Nephron progenitor cell (in vitro differentiated cells): ENCODE measurements at regions not wholly inside any gene's neighbourhood (a gene's known extent, or its start where the extent isn't known, plus 50 kb on each side); places are given as distances from the start of the nearest gene placed in this dataset.
A peak's percentile ranks its signal among the peaks of the same experiment; 100 is the strongest.
"Not testable (repeated sequence)": the region's sequence is repeated elsewhere in the genome, so short reads cannot be mapped to it uniquely, and the experiment has no call there.

Experiments used
- DNase-seq: peaks from one replicate; pipeline ENCODE4 v3.0.0; 2021
- H3K27ac Mint-ChIP-seq: 2 replicates; pipeline ENCODE4 v1.8.0; 2021; ENCODE audit warnings: mild to moderate bottlenecking, moderate library complexity, mixed read lengths
- H3K27me3 Mint-ChIP-seq: 2 replicates; pipeline ENCODE4 v1.8.0; 2021; ENCODE audit warnings: mild to moderate bottlenecking, low read depth, mixed read lengths; ENCODE audit not compliant: poor library complexity
- H3K36me3 Mint-ChIP-seq: 2 replicates; pipeline ENCODE4 v1.8.0; 2021; ENCODE audit warnings: low read depth, mixed read lengths
- H3K4me1 Mint-ChIP-seq: 2 replicates; pipeline ENCODE4 v1.8.0; 2021; ENCODE audit warnings: mixed read lengths
- H3K4me3 Mint-ChIP-seq: 2 replicates; pipeline ENCODE4 v1.8.0; 2021; ENCODE audit warnings: mild to moderate bottlenecking, moderate library complexity, mixed read lengths
- H3K9me3 Mint-ChIP-seq: 2 replicates; pipeline ENCODE4 v1.8.0; 2021; ENCODE audit warnings: mild to moderate bottlenecking, moderate library complexity, mixed read lengths
- TF ChIP-seq, protein P1 (sequence below): fragments of 200-600 bp; sonication (generic); IDR thresholded peaks from 2 replicates; pipeline ENCODE4 v1.5.0; 2021; ENCODE audit warnings: antibody characterized with exemption

- Mint-ChIP-seq H3K27ac (no peak overlapping the region), H3K4me3 (no peak overlapping the region), H3K9me3 (no peaks in the 10 kb centered on the region), H3K4me1 (no peaks in the 10 kb centered on the region), H3K27me3 (no peaks in the 10 kb centered on the region), H3K36me3 (no peaks in the 10 kb centered on the region)
- DNase-seq = no peak
- TF ChIP-seq, protein P1, sequence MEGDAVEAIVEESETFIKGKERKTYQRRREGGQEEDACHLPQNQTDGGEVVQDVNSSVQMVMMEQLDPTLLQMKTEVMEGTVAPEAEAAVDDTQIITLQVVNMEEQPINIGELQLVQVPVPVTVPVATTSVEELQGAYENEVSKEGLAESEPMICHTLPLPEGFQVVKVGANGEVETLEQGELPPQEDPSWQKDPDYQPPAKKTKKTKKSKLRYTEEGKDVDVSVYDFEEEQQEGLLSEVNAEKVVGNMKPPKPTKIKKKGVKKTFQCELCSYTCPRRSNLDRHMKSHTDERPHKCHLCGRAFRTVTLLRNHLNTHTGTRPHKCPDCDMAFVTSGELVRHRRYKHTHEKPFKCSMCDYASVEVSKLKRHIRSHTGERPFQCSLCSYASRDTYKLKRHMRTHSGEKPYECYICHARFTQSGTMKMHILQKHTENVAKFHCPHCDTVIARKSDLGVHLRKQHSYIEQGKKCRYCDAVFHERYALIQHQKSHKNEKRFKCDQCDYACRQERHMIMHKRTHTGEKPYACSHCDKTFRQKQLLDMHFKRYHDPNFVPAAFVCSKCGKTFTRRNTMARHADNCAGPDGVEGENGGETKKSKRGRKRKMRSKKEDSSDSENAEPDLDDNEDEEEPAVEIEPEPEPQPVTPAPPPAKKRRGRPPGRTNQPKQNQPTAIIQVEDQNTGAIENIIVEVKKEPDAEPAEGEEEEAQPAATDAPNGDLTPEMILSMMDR = no peak
Measured at GRCh38 chr13:39821977-39822376, 166.5 kb downstream of the COG6 start.

- H3K9me3 Mint-ChIP-seq = no peaks in the 10 kb centered on the region
- H3K4me3 Mint-ChIP-seq = no peak overlapping the region
- no peaks in the 10 kb centered on the region for H3K27me3 Mint-ChIP-seq
- no peaks in the 10 kb centered on the region for H3K36me3 Mint-ChIP-seq
- H3K4me1 Mint-ChIP-seq = no peaks in the 10 kb centered on the region
- TF ChIP-seq, protein P1 = no peak
- no peak for DNase-seq
- no peak overlapping the region for H3K27ac Mint-ChIP-seq
Measured at GRCh38 chr13:39822437-39822836, 167.0 kb downstream of the COG6 start.

- H3K9me3 Mint-ChIP-seq = peaks cover 3% of the 10 kb centered on the region
- no peak overlapping the region for H3K4me3 Mint-ChIP-seq
- TF ChIP-seq, protein P1 = no peak
- no peaks in the 10 kb centered on the region for H3K36me3 Mint-ChIP-seq
- no peak overlapping the region for H3K27ac Mint-ChIP-seq
- no peak for DNase-seq
- no peaks in the 10 kb centered on the region for H3K4me1 Mint-ChIP-seq
- no peaks in the 10 kb centered on the region for H3K27me3 Mint-ChIP-seq
Measured at GRCh38 chr13:39823063-39823713, 167.7 kb downstream of the COG6 start.

DNA sequence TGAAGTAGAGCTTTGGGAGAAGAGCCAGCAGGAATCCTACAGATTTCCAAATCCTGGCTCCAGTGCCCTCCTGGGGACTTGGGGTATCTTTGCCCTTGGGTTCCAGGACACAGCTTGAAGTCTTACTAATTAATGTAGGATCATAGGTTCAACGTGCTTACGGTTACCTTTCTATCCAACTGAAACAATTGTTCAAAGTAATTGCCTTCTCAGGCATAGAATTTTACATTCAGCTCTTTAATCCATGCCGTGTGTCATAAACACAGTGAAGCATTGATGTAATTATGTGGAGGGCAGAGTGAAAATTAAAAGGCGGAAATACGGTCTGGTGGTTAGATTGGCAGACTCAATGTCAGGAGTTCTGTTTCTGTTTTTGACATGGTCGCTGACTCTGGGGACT, 170.4 kb downstream of the COG6 start:
- Mint-ChIP-seq H3K27me3 (no peaks in the 10 kb centered on the region), H3K4me3 (no peak overlapping the region), H3K36me3 (no peaks in the 10 kb centered on the region), H3K9me3 (peaks cover 9% of the 10 kb centered on the region), H3K4me1 (no peaks in the 10 kb centered on the region), H3K27ac (no peak overlapping the region)
- TF ChIP-seq, protein P1 = no peak
- DNase-seq = no peak

DNA sequence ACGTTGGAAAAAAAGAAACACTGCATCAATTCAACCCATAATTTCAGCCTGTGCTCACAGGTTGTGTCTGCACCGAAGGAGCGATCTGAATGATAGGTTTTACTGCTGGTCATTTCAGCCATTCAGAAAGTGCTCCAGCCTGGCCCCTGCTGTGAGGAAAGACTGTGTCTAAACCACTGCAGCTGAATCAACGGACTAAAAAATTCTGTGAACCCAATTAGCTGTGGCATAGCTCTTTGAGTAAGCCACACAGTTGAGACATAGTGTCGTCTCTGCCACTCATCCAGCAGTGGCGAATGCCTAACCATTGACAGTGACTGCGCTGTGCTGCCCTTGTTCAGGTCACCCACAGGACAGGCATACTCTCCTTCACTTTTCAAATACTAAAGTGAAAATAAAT, 179.8 kb downstream of the COG6 start:
- TF ChIP-seq, protein P1 = no peak
- Mint-ChIP-seq H3K36me3 (no peaks in the 10 kb centered on the region), H3K9me3 (peaks cover 5% of the 10 kb centered on the region), H3K27ac (peak overlapping the region; percentile 69), H3K4me1 (peaks cover 21% of the 10 kb centered on the region), H3K4me3 (no peak overlapping the region), H3K27me3 (peaks cover 9% of the 10 kb centered on the region)
- peak; percentile 12 for DNase-seq

- Mint-ChIP-seq H3K4me3 (no peak overlapping the region), H3K27ac (no peak overlapping the region), H3K36me3 (no peaks in the 10 kb centered on the region), H3K4me1 (peaks cover 23% of the 10 kb centered on the region), H3K27me3 (peaks cover 9% of the 10 kb centered on the region), H3K9me3 (peaks cover 5% of the 10 kb centered on the region)
- TF ChIP-seq, protein P1 = no peak
- no peak for DNase-seq
Measured at GRCh38 chr13:39836038-39836437, 180.6 kb downstream of the COG6 start.

DNA sequence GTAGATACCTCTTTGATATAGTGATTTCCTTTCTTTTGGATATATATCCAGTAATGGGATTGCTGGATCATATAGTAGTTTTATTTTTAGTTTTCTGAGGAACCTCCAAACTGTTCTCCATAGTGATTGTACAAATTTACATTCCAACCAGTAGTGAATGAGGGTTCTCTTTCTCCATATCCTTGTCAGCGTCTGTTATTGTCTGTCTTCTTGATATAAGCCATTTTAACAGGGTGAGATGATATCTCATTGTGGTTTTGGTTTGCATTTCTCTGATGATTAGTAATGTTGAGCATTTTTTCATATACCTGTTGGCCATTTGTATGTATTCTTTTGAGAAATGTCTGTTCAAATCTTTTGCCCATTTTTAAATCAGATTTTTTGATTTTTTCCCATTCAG, 182.4 kb downstream of the COG6 start:
- H3K4me3 Mint-ChIP-seq, H3K36me3 Mint-ChIP-seq, H3K27me3 Mint-ChIP-seq, H3K27ac Mint-ChIP-seq, DNase-seq, H3K9me3 Mint-ChIP-seq: not testable (repeated sequence)
- peaks cover 23% of the 10 kb centered on the region for H3K4me1 Mint-ChIP-seq
